Gastrocnemius medialis (tissue), 4 donors: ENCODE measurements at regions not wholly inside any gene's neighbourhood (a gene's known extent, or its start where the extent isn't known, plus 50 kb on each side); places are given as distances from the start of the nearest gene placed in this dataset.

Source experiments
- POLR2A ChIP-seq, 2 donors: fragments of 450-650 bp; IDR thresholded peaks; one replicate each; pipeline ENCODE4 v1.6.1; 2017; ENCODE audit warnings: antibody characterized with exemption in 2 of 2, mild to moderate bottlenecking in 2 of 2, moderate library complexity in 2 of 2
- TF ChIP-seq, protein P1 (sequence below), 5 experiments: fragments of 450-650 bp in 3 of 5; fragments of 200-600 bp in 2 of 5; sonication (generic) in 2 of 5; IDR thresholded peaks in 4 of 5; conservative IDR thresholded peaks in 1 of 5; 1 replicate in 4 of 5; 2 replicates in 1 of 5; pipeline ENCODE4 v1.5.1; 2016 to 2019; ENCODE audit warnings: antibody characterized with exemption in 5 of 5, mild to moderate bottlenecking in 3 of 5, moderate library complexity in 3 of 5

DNA sequence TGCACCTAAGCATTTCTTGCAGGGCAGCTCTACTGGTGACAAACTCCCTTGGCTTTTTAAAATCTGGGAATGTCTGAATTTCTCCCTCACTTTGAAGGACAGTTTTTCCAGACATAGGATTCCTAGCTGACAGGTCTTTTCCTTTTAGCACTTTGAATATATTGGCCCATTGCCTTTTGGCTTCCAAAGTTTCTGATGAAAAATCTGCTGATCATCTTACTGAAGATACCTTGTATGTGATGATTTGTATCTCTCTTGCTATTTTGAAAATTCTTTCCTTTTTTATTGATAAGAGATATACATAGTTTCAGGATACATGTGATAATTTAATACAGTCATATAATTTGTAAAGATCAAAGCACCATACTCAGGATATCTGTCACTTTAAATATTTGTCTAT, 211.1 kb downstream of the ZIC5 start:
- TF ChIP-seq, protein P1, sequence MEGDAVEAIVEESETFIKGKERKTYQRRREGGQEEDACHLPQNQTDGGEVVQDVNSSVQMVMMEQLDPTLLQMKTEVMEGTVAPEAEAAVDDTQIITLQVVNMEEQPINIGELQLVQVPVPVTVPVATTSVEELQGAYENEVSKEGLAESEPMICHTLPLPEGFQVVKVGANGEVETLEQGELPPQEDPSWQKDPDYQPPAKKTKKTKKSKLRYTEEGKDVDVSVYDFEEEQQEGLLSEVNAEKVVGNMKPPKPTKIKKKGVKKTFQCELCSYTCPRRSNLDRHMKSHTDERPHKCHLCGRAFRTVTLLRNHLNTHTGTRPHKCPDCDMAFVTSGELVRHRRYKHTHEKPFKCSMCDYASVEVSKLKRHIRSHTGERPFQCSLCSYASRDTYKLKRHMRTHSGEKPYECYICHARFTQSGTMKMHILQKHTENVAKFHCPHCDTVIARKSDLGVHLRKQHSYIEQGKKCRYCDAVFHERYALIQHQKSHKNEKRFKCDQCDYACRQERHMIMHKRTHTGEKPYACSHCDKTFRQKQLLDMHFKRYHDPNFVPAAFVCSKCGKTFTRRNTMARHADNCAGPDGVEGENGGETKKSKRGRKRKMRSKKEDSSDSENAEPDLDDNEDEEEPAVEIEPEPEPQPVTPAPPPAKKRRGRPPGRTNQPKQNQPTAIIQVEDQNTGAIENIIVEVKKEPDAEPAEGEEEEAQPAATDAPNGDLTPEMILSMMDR (IDR thresholded peaks at IDR 0.05 in 4 of 5, conservative IDR thresholded peaks at IDR 0.05 in 1 of 5): no peak
- TF ChIP-seq POLR2A (IDR thresholded peaks at IDR 0.05): no peak
